Stomach (tissue), 8 donors: ENCODE measurements at regions not wholly inside any gene's neighbourhood (a gene's known extent, or its start where the extent isn't known, plus 50 kb on each side); places are given as distances from the start of the nearest gene placed in this dataset.

Source experiments
- DNase-seq, 2 donors: peaks; one replicate each; pipeline versions ENCODE4 v3.0.0 to v3.0.0-alpha.2; 2013 to 2019
- H3K27ac ChIP-seq, 5 donors: fragments of 200-600 bp in 4 of 5; sonication (generic) in 4 of 5; one replicate each; pipeline ENCODE4 v1.5.1; 2013 to 2019; ENCODE audit warnings: mild to moderate bottlenecking in 1 of 5, moderate library complexity in 1 of 5
- H3K27me3 ChIP-seq, 3 donors: fragments of 200-600 bp; sonication (generic); one replicate each; pipeline ENCODE4 v1.5.1; 2017 to 2019; ENCODE audit warnings: mixed run types in 1 of 3
- H3K36me3 ChIP-seq, 4 donors: fragments of 200-600 bp; sonication (generic); 1 replicate in 3 of 4; 2 replicates in 1 of 4; pipeline ENCODE4 v1.5.1; 2016 to 2019
- H3K4me1 ChIP-seq, 4 donors: fragments of 200-600 bp; sonication (generic); one replicate each; pipeline ENCODE4 v1.5.1; 2016 to 2019
- H3K4me3 ChIP-seq, 4 donors: fragments of 200-600 bp; sonication (generic) in 3 of 4; one replicate each; pipeline ENCODE4 v1.5.1; 2016 to 2019; ENCODE audit warnings: mild to moderate bottlenecking in 1 of 4
- H3K9me3 ChIP-seq, 4 donors: fragments of 200-600 bp; sonication (generic); one replicate each; pipeline ENCODE4 v1.5.1; 2016 to 2019
- CTCF ChIP-seq, 7 experiments: fragments of 450-650 bp in 4 of 7; fragments of 200-600 bp in 3 of 7; sonication (generic) in 3 of 7; IDR thresholded peaks; one replicate each; pipeline ENCODE4 v1.5.1; 2016 to 2019; ENCODE audit warnings: antibody characterized with exemption in 7 of 7, control low read depth in 2 of 7, mild to moderate bottlenecking in 1 of 7
- EP300 ChIP-seq: sonication (generic); formaldehyde crosslinking; IDR thresholded peaks from one replicate; pipeline ENCODE4 v1.6.1; 2017; ENCODE audit warnings: antibody characterized with exemption
- POLR2A ChIP-seq, 4 donors: fragments of 450-650 bp; IDR thresholded peaks; one replicate each; pipeline ENCODE4 v1.6.1; 2016; ENCODE audit warnings: antibody characterized with exemption in 4 of 4, control low read depth in 2 of 4, mild to moderate bottlenecking in 1 of 4, moderate library complexity in 1 of 4
- POLR2AphosphoS5 ChIP-seq, 3 donors: sonication (generic); formaldehyde crosslinking; IDR thresholded peaks; one replicate each; pipeline ENCODE4 v1.6.1; 2016; ENCODE audit warnings: antibody characterized with exemption in 3 of 3
- WGBS, 5 donors: extraction: QIAGEN DNeasy Blood & Tissue Kit in 3 of 5; methylation state at CpG; one replicate each; pipeline versions ENCODE4 v1.1.5 to v1.1.7; 2013 to 2018; 5-methylcytosine and 5-hydroxymethylcytosine counted together
- intact Hi-C: fragments of 100-400 bp; cut with DNase I; formaldehyde crosslinking; loops from one replicate; pipeline ENCODE4 v1.15.1; 2023; ENCODE audit warnings: low total_unique reads
- donor health status: healthy with polysubstance abuse.
- donor health status: Bipolar disorder and iron deficiency.
- donor health status: healthy.

GRCh38 chr16:6192532-6192931, 1094.9 kb upstream of the EEF2KMT start:
- H3K4me3 ChIP-seq: no peak overlapping the region
- H3K27me3 ChIP-seq: no peaks in the 10 kb centered on the region
- peaks cover 0 to 11% (median 6%) of the 10 kb centered on the region in 4 donors for H3K9me3 ChIP-seq
- no peaks in the 10 kb centered on the region for H3K4me1 ChIP-seq
- DNase-seq: no peak
- intact Hi-C loops: no loop called here
- no peak overlapping the region for H3K27ac ChIP-seq
- H3K36me3 ChIP-seq: no peaks in the 10 kb centered on the region
- no peak for TF ChIP-seq EP300
- TF ChIP-seq POLR2A (IDR thresholded peaks at IDR 0.05): no peak
- no peak for TF ChIP-seq POLR2AphosphoS5 (IDR thresholded peaks at IDR 0.05)
- WGBS, 5 donors: 72 to 87% (median 76%) methylated on average over 3 of the region's 3 CpGs

- Histone ChIP-seq H3K27ac (no peak overlapping the region), H3K27me3 (no peaks in the 10 kb centered on the region), H3K9me3 (peaks cover 0 to 11% (median 6%) of the 10 kb centered on the region in 4 donors), H3K4me1 (no peaks in the 10 kb centered on the region), H3K36me3 (no peaks in the 10 kb centered on the region), H3K4me3 (no peak overlapping the region)
- intact Hi-C loops: no loop called here
- TF ChIP-seq EP300 (no peak), POLR2AphosphoS5 (IDR thresholded peaks at IDR 0.05) (no peak), POLR2A (IDR thresholded peaks at IDR 0.05) (no peak), CTCF (IDR thresholded peaks at IDR 0.05) (no peak)
- DNase-seq: no peak
- 73 to 88% (median 83%) methylated on average over 7 of the region's 7 CpGs for WGBS, 5 donors
These were observed 1093.2 kb upstream of the EEF2KMT start for GRCh38 chr16:6190776-6191175.

- H3K4me1 ChIP-seq: no peaks in the 10 kb centered on the region
- H3K27ac ChIP-seq: no peak overlapping the region
- H3K27me3 ChIP-seq: no peaks in the 10 kb centered on the region
- TF ChIP-seq POLR2A (IDR thresholded peaks at IDR 0.05): no peak
- TF ChIP-seq POLR2AphosphoS5 (IDR thresholded peaks at IDR 0.05): no peak
- no peak for TF ChIP-seq EP300
- no peak for TF ChIP-seq CTCF (IDR thresholded peaks at IDR 0.05)
- peaks cover 0 to 3% (median under 1%) of the 10 kb centered on the region in 4 donors for H3K9me3 ChIP-seq
- DNase-seq: no peak
- 72 to 81% (median 80%) methylated on average over 9 of the region's 9 CpGs for WGBS, 5 donors
- intact Hi-C loops: no loop called here
- H3K36me3 ChIP-seq: no peaks in the 10 kb centered on the region
- no peak overlapping the region for H3K4me3 ChIP-seq
These were observed 1091.6 kb upstream of the EEF2KMT start for GRCh38 chr16:6189216-6189615.

GRCh38 chr16:6177616-6178180, 1080.1 kb upstream of the EEF2KMT start:
- no peaks in the 10 kb centered on the region for H3K36me3 ChIP-seq
- no peaks in the 10 kb centered on the region for H3K9me3 ChIP-seq
- H3K27ac ChIP-seq: no peak overlapping the region
- 70 to 83% (median 79%) methylated on average over 5 of the region's 5 CpGs for WGBS, 5 donors
- DNase-seq: no peak
- intact Hi-C loops: no loop called here
- H3K4me3 ChIP-seq: no peak overlapping the region
- TF ChIP-seq POLR2A (IDR thresholded peaks at IDR 0.05): no peak
- TF ChIP-seq EP300: no peak
- no peak for TF ChIP-seq POLR2AphosphoS5 (IDR thresholded peaks at IDR 0.05)
- H3K4me1 ChIP-seq: no peaks in the 10 kb centered on the region
- no peaks in the 10 kb centered on the region for H3K27me3 ChIP-seq

GRCh38 chr16:6170022-6170421, 1072.4 kb upstream of the EEF2KMT start:
- Histone ChIP-seq H3K27ac (no peak overlapping the region), H3K4me1 (no peaks in the 10 kb centered on the region), H3K9me3 (peaks cover 0 to 6% (median 0%) of the 10 kb centered on the region in 4 donors), H3K27me3 (no peaks in the 10 kb centered on the region), H3K36me3 (no peaks in the 10 kb centered on the region), H3K4me3 (no peak overlapping the region)
- intact Hi-C loops: no loop called here
- TF ChIP-seq EP300 (no peak), POLR2AphosphoS5 (IDR thresholded peaks at IDR 0.05) (no peak), POLR2A (IDR thresholded peaks at IDR 0.05) (no peak), CTCF (IDR thresholded peaks at IDR 0.05) (no peak)
- 72 to 87% (median 79%) methylated on average over 5 of the region's 5 CpGs for WGBS, 5 donors
- DNase-seq: no peak
